Endothelial cell of umbilical vein (primary cell): ENCODE measurements at regions not wholly inside any gene's neighbourhood (a gene's known extent, or its start where the extent isn't known, plus 50 kb on each side); places are given as distances from the start of the nearest gene placed in this dataset.

ENCODE experiments used
- BruUV-seq: library from RNA; stranded (reverse); fragments of 400-500 nt; replicated peaks from 2 replicates; lab custom pipeline; 2021; lab: Mats Ljungman, UMichigan
- CTCF ChIA-PET: fragments of 300-600, 350-600 bp; sonication (Branson Sonifier 250); formaldehyde crosslinking; loops from one replicate; lab custom pipeline; 2021; ENCODE audit warnings: antibody characterized with exemption, inconsistent platforms; lab: Charles Lee
- POLR2A ChIA-PET: fragments of 300-600, 350-600 bp; sonication (Branson Sonifier 250); formaldehyde crosslinking; loops from one replicate; lab custom pipeline; 2021; ENCODE audit warnings: antibody characterized with exemption, inconsistent platforms; lab: Charles Lee
- DNase-seq: peaks from one replicate; pipeline ENCODE4 v3.0.0-alpha.2; 2011; ENCODE audit warnings: low read depth, low spot score
- FAIRE-seq: peaks from 2 replicates; lab custom pipeline; 2011; peaks lifted over from hg19 to GRCh38; lab: Jason Lieb, UNC
- H2AFZ ChIP-seq: 2 replicates; pipeline ENCODE4 v1.6.0; 2012; ENCODE audit warnings: low read depth, low read length, control low read depth, inconsistent platforms
- H3K27ac ChIP-seq: 2 replicates; pipeline ENCODE4 v1.5.1; 2011; ENCODE audit warnings: low read depth, mild to moderate bottlenecking, control low read depth, low read length, moderate library complexity; ENCODE audit not compliant: insufficient read depth
- H3K27me3 ChIP-seq, 2 experiments: 2 replicates each; pipeline versions ENCODE4 v1.6.0 to v1.6.1; 2011; ENCODE audit warnings: low read length in 2 of 2, mixed read lengths in 1 of 2; ENCODE audit not compliant: control insufficient read depth in 2 of 2, insufficient read depth in 2 of 2
- H3K36me3 ChIP-seq, 2 experiments: 2 replicates in 1 of 2; 3 replicates in 1 of 2; pipeline ENCODE4 v1.5.1; 2011; ENCODE audit warnings: low read length in 2 of 2, mild to moderate bottlenecking in 1 of 2, moderate library complexity in 1 of 2; ENCODE audit not compliant: control insufficient read depth in 2 of 2, insufficient read depth in 2 of 2; ENCODE audit errors: extremely low read depth in 1 of 2
- H3K4me1 ChIP-seq: 3 replicates; pipeline ENCODE4 v1.5.1; 2011; ENCODE audit warnings: mild to moderate bottlenecking, low read length; ENCODE audit not compliant: control insufficient read depth, insufficient read depth; ENCODE audit errors: extremely low read depth
- H3K4me2 ChIP-seq: 2 replicates; pipeline ENCODE4 v1.6.1; 2011; ENCODE audit warnings: low read length, control low read depth, mixed read lengths; ENCODE audit not compliant: insufficient read depth
- H3K4me3 ChIP-seq, 3 experiments: fragments of 200-600 bp in 1 of 3; sonication (generic), shearing (Covaris generic) in 1 of 3; replicated peaks in 1 of 3; 2 replicates each; pipeline ENCODE4 v1.5.1; 2011 to 2016; ENCODE audit warnings: control low read depth in 3 of 3, low read length in 3 of 3, mild to moderate bottlenecking in 2 of 3, inconsistent platforms in 1 of 3, low read depth in 1 of 3, moderate library complexity in 1 of 3; ENCODE audit not compliant: insufficient read depth in 1 of 3
- H3K79me2 ChIP-seq: 2 replicates; pipeline ENCODE4 v1.6.0; 2012; ENCODE audit warnings: low read length, inconsistent platforms; ENCODE audit not compliant: control insufficient read depth, insufficient read depth
- H3K9ac ChIP-seq: replicated peaks from 2 replicates; pipeline ENCODE3; 2011; ENCODE audit warnings: low read length, control low read depth; ENCODE audit not compliant: insufficient read depth; ENCODE audit errors: extremely low read depth
- H3K9me1 ChIP-seq: replicated peaks from 3 replicates; pipeline ENCODE4 v1.6.0; 2011; ENCODE audit warnings: mild to moderate bottlenecking, low read length; ENCODE audit not compliant: control insufficient read depth, insufficient read depth; ENCODE audit errors: extremely low read depth
- H3K9me3 ChIP-seq: replicated peaks from 2 replicates; pipeline ENCODE4 v1.5.1; 2012; ENCODE audit warnings: low read length, inconsistent platforms; ENCODE audit not compliant: control insufficient read depth, insufficient read depth
- H4K20me1 ChIP-seq: replicated peaks from 2 replicates; pipeline ENCODE3; 2011; ENCODE audit warnings: mild to moderate bottlenecking, low read length; ENCODE audit not compliant: control insufficient read depth, insufficient read depth; ENCODE audit errors: extremely low read depth
- EZH2 ChIP-seq: IDR thresholded peaks from 2 replicates; pipeline ENCODE4 v1.6.1; 2012; ENCODE audit warnings: borderline replicate concordance, low read depth, mild to moderate bottlenecking, moderate library complexity, low read length, inconsistent platforms; ENCODE audit not compliant: severe bottlenecking
- FOS ChIP-seq: IDR thresholded peaks from 2 replicates; pipeline ENCODE4 v1.6.1; 2011; ENCODE audit warnings: mild to moderate bottlenecking, low read length, moderate library complexity, borderline replicate concordance; ENCODE audit not compliant: insufficient read depth
- GATA2 ChIP-seq: IDR thresholded peaks from 2 replicates; pipeline ENCODE4 v1.7.0; 2011; ENCODE audit warnings: low read depth, mild to moderate bottlenecking, moderate library complexity, mixed read lengths, low read length; ENCODE audit not compliant: insufficient read length, insufficient read depth
- JUN ChIP-seq: IDR thresholded peaks from 2 replicates; pipeline ENCODE4 v1.6.1; 2011; ENCODE audit warnings: borderline replicate concordance, low read depth; ENCODE audit not compliant: insufficient read length, insufficient read depth
- MAX ChIP-seq: IDR thresholded peaks from 2 replicates; pipeline ENCODE4 v1.6.1; 2011; ENCODE audit not compliant: insufficient read depth, insufficient read length
- MYC ChIP-seq: IDR thresholded peaks from one replicate; pipeline ENCODE4 v1.6.1; 2011; ENCODE audit warnings: mild to moderate bottlenecking, low read depth, low read length
- POLR2A ChIP-seq: IDR thresholded peaks from 2 replicates; pipeline ENCODE4 v1.6.1; 2012; ENCODE audit warnings: low read depth, mild to moderate bottlenecking, control low read depth, low read length
- POLR2AphosphoS5 ChIP-seq: IDR thresholded peaks from 2 replicates; pipeline ENCODE4 v1.6.1; 2012; ENCODE audit warnings: low read depth, mild to moderate bottlenecking, control low read depth, low read length, moderate library complexity; ENCODE audit not compliant: insufficient read depth
- dilution Hi-C: fragments of 300-500 bp; cut with MboI; formaldehyde crosslinking; loops from one replicate; pipeline ENCODE4 v1.15.0; 2019; ENCODE audit warnings: low sequenced_read_pairs; ENCODE audit not compliant: extremely low pct_ligation_motif_present
- intact Hi-C: fragments of 100-400 bp; cut with micrococcal nuclease; formaldehyde crosslinking; loops from one replicate; pipeline ENCODE4 v1.10.0; 2022
- TF ChIP-seq, protein P1 (sequence below), 2 donors: IDR thresholded peaks; 1 replicate in 1 of 2; 2 replicates in 1 of 2; pipeline ENCODE4 v1.5.1; 2011; ENCODE audit warnings: low read length in 2 of 2, mild to moderate bottlenecking in 2 of 2, moderate library complexity in 2 of 2, control low read depth in 1 of 2, inconsistent platforms in 1 of 2, low read depth in 1 of 2; ENCODE audit not compliant: insufficient read depth in 1 of 2; ENCODE audit errors: extremely low read depth in 1 of 2

DNA sequence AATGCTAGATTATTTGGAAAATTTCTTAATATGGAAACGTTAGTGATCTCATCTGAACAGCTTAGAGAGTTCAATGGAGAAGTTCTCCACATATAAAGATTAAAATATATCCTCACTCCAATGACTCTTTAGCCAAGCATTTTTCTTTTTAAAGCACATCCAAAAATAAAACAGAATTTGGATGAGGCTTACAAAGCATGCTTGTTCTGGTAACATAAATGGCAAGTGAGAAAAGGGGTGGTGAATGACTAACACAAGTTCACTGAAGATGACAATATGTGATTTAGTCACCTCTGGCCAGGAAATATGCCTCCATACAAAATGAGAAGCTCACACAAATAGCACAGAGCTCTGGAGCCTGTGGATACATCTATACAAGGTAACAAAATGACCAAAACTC, 253.0 kb downstream of the PCDH20 start:
- H3K9me1 ChIP-seq = no peaks in the 10 kb centered on the region
- intact Hi-C loops (no loop called here), dilution Hi-C loops (no loop called here)
- no peak overlapping the region for H3K4me2 ChIP-seq
- BruUV-seq = no TSS peak
- H3K4me1 ChIP-seq = no peaks in the 10 kb centered on the region
- POLR2A ChIA-PET = no interaction called here
- no peaks in the 10 kb centered on the region for H3K79me2 ChIP-seq
- H4K20me1 ChIP-seq = no peaks in the 10 kb centered on the region
- H3K9me3 ChIP-seq = no peaks in the 10 kb centered on the region
- H3K4me3 ChIP-seq = no peak overlapping the region
- H3K27ac ChIP-seq = no peak overlapping the region
- no peaks in the 10 kb centered on the region for H3K36me3 ChIP-seq
- FAIRE-seq (no peak), DNase-seq (no peak)
- no peak overlapping the region for H2AFZ ChIP-seq
- no peak overlapping the region for H3K9ac ChIP-seq
- no peaks in the 10 kb centered on the region for H3K27me3 ChIP-seq
- TF ChIP-seq MYC (no peak), GATA2 (no peak), MAX (no peak), POLR2AphosphoS5 (no peak), EZH2 (no peak), POLR2A (no peak), JUN (no peak), FOS (no peak)
- TF ChIP-seq, protein P1, sequence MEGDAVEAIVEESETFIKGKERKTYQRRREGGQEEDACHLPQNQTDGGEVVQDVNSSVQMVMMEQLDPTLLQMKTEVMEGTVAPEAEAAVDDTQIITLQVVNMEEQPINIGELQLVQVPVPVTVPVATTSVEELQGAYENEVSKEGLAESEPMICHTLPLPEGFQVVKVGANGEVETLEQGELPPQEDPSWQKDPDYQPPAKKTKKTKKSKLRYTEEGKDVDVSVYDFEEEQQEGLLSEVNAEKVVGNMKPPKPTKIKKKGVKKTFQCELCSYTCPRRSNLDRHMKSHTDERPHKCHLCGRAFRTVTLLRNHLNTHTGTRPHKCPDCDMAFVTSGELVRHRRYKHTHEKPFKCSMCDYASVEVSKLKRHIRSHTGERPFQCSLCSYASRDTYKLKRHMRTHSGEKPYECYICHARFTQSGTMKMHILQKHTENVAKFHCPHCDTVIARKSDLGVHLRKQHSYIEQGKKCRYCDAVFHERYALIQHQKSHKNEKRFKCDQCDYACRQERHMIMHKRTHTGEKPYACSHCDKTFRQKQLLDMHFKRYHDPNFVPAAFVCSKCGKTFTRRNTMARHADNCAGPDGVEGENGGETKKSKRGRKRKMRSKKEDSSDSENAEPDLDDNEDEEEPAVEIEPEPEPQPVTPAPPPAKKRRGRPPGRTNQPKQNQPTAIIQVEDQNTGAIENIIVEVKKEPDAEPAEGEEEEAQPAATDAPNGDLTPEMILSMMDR (IDR thresholded peaks at IDR 0.05; ENCODE audit: extremely low read depth in 1 of 2, insufficient read depth in 1 of 2, low read depth in 1 of 2, low read length in 2 of 2) = no peak
- CTCF ChIA-PET = no interaction called here
